Trophoblast cell (in vitro differentiated cells and primary cell): ENCODE measurements at regions not wholly inside any gene's neighbourhood (a gene's known extent, or its start where the extent isn't known, plus 50 kb on each side); places are given as distances from the start of the nearest gene placed in this dataset.
"Not testable (repeated sequence)": the region's sequence is repeated elsewhere in the genome, so short reads cannot be mapped to it uniquely, and the experiment has no call there.

Source experiments
- DNase-seq, 2 donors: peaks; one replicate each; pipeline ENCODE4 v3.0.0-alpha.2; 2016
- H2AFZ ChIP-seq: 2 replicates; pipeline ENCODE4 v1.6.1; 2013; ENCODE audit warnings: low read length, moderate library complexity, mild to moderate bottlenecking; ENCODE audit not compliant: insufficient read depth, poor library complexity
- H2AK5ac ChIP-seq: 2 replicates; pipeline ENCODE4 v1.6.1; 2013; ENCODE audit warnings: mild to moderate bottlenecking, low read length
- H2BK120ac ChIP-seq: 2 replicates; pipeline ENCODE4 v1.6.1; 2013; ENCODE audit warnings: low read length, mild to moderate bottlenecking, moderate library complexity; ENCODE audit not compliant: insufficient read depth, poor library complexity
- H2BK12ac ChIP-seq: 2 replicates; pipeline ENCODE4 v1.6.1; 2013; ENCODE audit warnings: mild to moderate bottlenecking, low read length, moderate library complexity
- H2BK5ac ChIP-seq: 2 replicates; pipeline ENCODE4 v1.6.1; 2013; ENCODE audit warnings: low read length, low read depth, moderate library complexity, mild to moderate bottlenecking; ENCODE audit not compliant: poor library complexity
- H3K14ac ChIP-seq: 2 replicates; pipeline ENCODE4 v1.6.1; 2013; ENCODE audit warnings: mild to moderate bottlenecking, low read length
- H3K18ac ChIP-seq: 2 replicates; pipeline ENCODE4 v1.6.1; 2013; ENCODE audit warnings: mild to moderate bottlenecking, low read length
- H3K23ac ChIP-seq: 2 replicates; pipeline ENCODE4 v1.6.1; 2013; ENCODE audit warnings: low read length
- H3K27ac ChIP-seq: 2 replicates; pipeline ENCODE4 v1.5.1; 2013; ENCODE audit warnings: low read depth, mild to moderate bottlenecking, inconsistent platforms, low read length, moderate library complexity
- H3K27me3 ChIP-seq: 2 replicates; pipeline ENCODE4 v1.6.1; 2013; ENCODE audit warnings: inconsistent platforms, mild to moderate bottlenecking, low read length, moderate library complexity; ENCODE audit not compliant: insufficient read depth
- H3K36me3 ChIP-seq, 2 experiments: 1 replicate in 1 of 2; 2 replicates in 1 of 2; pipeline ENCODE4 v1.6.1; 2013; ENCODE audit warnings: low read length in 2 of 2, mild to moderate bottlenecking in 2 of 2, moderate library complexity in 1 of 2; ENCODE audit not compliant: insufficient read depth in 2 of 2, control insufficient read depth in 1 of 2
- H3K4ac ChIP-seq: 2 replicates; pipeline ENCODE4 v1.6.1; 2013; ENCODE audit warnings: low read depth, mild to moderate bottlenecking, low read length, moderate library complexity
- H3K4me1 ChIP-seq, 2 experiments: 1 replicate in 1 of 2; 2 replicates in 1 of 2; pipeline ENCODE4 v1.6.1; 2013; ENCODE audit warnings: low read length in 2 of 2, mild to moderate bottlenecking in 2 of 2, moderate library complexity in 1 of 2; ENCODE audit not compliant: insufficient read depth in 2 of 2, control insufficient read depth in 1 of 2
- H3K4me2 ChIP-seq: 2 replicates; pipeline ENCODE4 v1.6.1; 2013; ENCODE audit warnings: inconsistent platforms, mild to moderate bottlenecking, low read length, moderate library complexity
- H3K4me3 ChIP-seq: 2 replicates; pipeline ENCODE4 v1.5.1; 2013; ENCODE audit warnings: mild to moderate bottlenecking, low read depth, low read length, inconsistent platforms
- H3K79me1 ChIP-seq: one replicate; pipeline ENCODE4 v1.6.1; 2013; ENCODE audit warnings: low read length
- H3K79me2 ChIP-seq: 2 replicates; pipeline ENCODE4 v1.6.1; 2013; ENCODE audit warnings: low read length, mild to moderate bottlenecking; ENCODE audit not compliant: control insufficient read depth, insufficient read depth, poor library complexity
- H3K9ac ChIP-seq: 2 replicates; pipeline ENCODE4 v1.6.1; 2013; ENCODE audit warnings: mild to moderate bottlenecking, low read length
- H3K9me3 ChIP-seq: 2 replicates; pipeline ENCODE4 v1.6.1; 2013; ENCODE audit warnings: low read depth, mild to moderate bottlenecking, control low read depth, inconsistent platforms, low read length; ENCODE audit not compliant: insufficient read depth
- H4K12ac ChIP-seq: 2 replicates; pipeline ENCODE4 v1.6.1; 2013; ENCODE audit warnings: low read depth, mild to moderate bottlenecking, low read length, moderate library complexity
- H4K8ac ChIP-seq: 2 replicates; pipeline ENCODE4 v1.6.1; 2013; ENCODE audit warnings: low read depth, mild to moderate bottlenecking, low read length, moderate library complexity
- H4K91ac ChIP-seq: one replicate; pipeline ENCODE4 v1.6.1; 2013; ENCODE audit warnings: low read depth, mild to moderate bottlenecking, low read length, moderate library complexity
- WGBS: extraction: QIAGEN DNeasy Blood & Tissue Kit; methylation state at CpG from one replicate; pipeline ENCODE4 v1.1.7; 2013; ENCODE audit warnings: missing lambda C conversion rate; ENCODE audit not compliant: insufficient read length, insufficient coverage; ENCODE audit errors: extremely low coverage; 5-methylcytosine and 5-hydroxymethylcytosine counted together

DNA sequence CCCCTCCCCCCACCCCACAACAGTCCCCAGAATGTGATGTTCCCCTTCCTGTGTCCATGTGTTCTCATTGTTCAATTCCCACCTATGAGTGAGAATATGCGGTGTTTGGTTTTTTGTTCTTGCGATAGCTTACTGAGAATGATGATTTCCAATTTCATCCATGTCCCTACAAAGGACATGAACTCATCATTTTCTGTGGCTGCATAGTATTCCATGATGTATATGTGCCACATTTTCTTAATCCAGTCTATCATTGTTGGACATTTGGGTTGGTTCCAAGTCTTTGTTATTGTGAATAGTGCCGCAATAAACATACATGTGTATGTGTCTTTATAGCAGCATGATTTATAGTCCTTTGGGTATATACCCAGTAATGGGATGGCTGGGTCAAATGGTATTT, 308.2 kb downstream of the ZNF536 start:
- not testable (repeated sequence) for H3K79me1 ChIP-seq, H3K9me3 ChIP-seq, H4K8ac ChIP-seq, H2AFZ ChIP-seq, H3K4me3 ChIP-seq, H3K4ac ChIP-seq, H3K36me3 ChIP-seq, H3K27ac ChIP-seq, H4K91ac ChIP-seq, DNase-seq, H2BK12ac ChIP-seq, H3K4me1 ChIP-seq, H3K79me2 ChIP-seq, H3K27me3 ChIP-seq, H3K23ac ChIP-seq, H4K12ac ChIP-seq, H2AK5ac ChIP-seq, H2BK120ac ChIP-seq, H3K14ac ChIP-seq, H3K18ac ChIP-seq, H2BK5ac ChIP-seq, H3K4me2 ChIP-seq, H3K9ac ChIP-seq
- WGBS = no CpG with 5 or more reads among the region's 3 CpGs

DNA sequence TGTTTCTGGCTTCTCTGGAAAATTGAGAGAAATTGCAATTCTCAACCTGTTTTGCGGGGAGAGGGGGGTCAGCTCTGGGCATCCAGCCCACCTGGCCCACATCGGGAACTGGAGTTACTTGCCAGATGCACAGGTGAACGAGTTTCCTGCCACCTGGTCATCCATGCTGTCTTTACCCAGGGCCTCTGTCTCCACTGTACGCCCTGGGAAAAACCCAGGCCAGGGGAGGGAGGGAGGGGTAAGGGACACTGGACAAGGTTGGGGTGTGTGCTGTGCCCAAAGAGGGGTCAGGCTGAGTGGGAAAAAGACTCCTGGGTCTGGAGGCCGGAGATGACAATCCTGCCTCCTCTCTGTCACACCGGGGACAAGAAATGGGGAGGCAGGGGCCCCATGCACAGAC, 307.6 kb downstream of the ZNF536 start:
- no peak overlapping the region for H4K91ac ChIP-seq
- DNase-seq = no peak
- no peak overlapping the region for H2BK5ac ChIP-seq
- H2BK12ac ChIP-seq = no peak overlapping the region
- no peak overlapping the region for H3K14ac ChIP-seq
- no peak overlapping the region for H3K18ac ChIP-seq
- no peaks in the 10 kb centered on the region for H3K79me1 ChIP-seq
- H3K79me2 ChIP-seq = no peaks in the 10 kb centered on the region
- H3K4me1 ChIP-seq = no peaks in the 10 kb centered on the region
- H3K4ac ChIP-seq = no peak overlapping the region
- no peak overlapping the region for H4K12ac ChIP-seq
- H3K23ac ChIP-seq = no peak overlapping the region
- H3K27ac ChIP-seq = no peak overlapping the region
- H2BK120ac ChIP-seq = no peak overlapping the region
- H3K36me3 ChIP-seq = no peaks in the 10 kb centered on the region
- no peak overlapping the region for H4K8ac ChIP-seq
- H3K4me2 ChIP-seq = no peak overlapping the region
- H3K4me3 ChIP-seq = no peak overlapping the region
- H3K9ac ChIP-seq = no peak overlapping the region
- H3K27me3 ChIP-seq = no peaks in the 10 kb centered on the region
- H3K9me3 ChIP-seq = peaks cover under 1% of the 10 kb centered on the region
- WGBS = no CpG with 5 or more reads among the region's 6 CpGs
- H2AFZ ChIP-seq = no peak overlapping the region
- H2AK5ac ChIP-seq = no peak overlapping the region

DNA sequence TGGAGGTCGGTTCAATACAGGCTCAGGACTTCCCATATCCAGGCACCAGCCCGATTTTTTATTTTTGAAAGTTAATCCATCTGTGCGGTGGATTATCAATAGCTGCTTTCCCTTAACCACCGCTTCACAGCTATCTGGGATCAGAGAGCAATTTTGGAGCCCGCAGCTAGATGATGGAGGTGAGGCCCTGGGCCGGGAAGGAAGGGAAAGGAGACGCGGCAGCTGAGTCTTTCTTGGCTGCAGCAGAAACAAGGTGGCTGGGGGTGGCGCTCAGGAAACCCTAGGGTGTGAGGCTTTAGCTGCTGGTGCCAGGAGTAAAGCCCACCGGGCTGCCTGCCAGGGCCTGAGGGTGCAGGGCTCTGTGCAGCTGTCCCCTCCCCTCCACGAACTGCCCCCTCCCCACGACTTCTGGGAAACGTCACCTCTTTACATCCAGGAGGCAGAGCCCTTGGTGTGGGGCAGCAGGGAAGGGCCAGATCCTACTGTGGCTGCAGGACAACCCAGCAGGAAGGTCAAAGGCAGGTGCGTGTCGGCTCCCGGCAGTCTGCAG, 307.0 kb downstream of the ZNF536 start:
- Histone ChIP-seq H3K27ac (no peak overlapping the region), H2BK5ac (no peak overlapping the region), H3K4ac (no peak overlapping the region), H3K9me3 (peaks cover 2% of the 10 kb centered on the region), H3K27me3 (no peaks in the 10 kb centered on the region), H2AFZ (no peak overlapping the region), H3K4me3 (no peak overlapping the region), H3K79me1 (no peaks in the 10 kb centered on the region), H4K8ac (no peak overlapping the region), H3K23ac (no peak overlapping the region), H2BK120ac (no peak overlapping the region), H2BK12ac (no peak overlapping the region), H3K79me2 (no peaks in the 10 kb centered on the region), H2AK5ac (no peak overlapping the region), H3K4me2 (no peak overlapping the region), H4K91ac (no peak overlapping the region), H3K9ac (no peak overlapping the region), H3K36me3 (no peaks in the 10 kb centered on the region), H4K12ac (no peak overlapping the region), H3K14ac (no peak overlapping the region), H3K18ac (no peak overlapping the region), H3K4me1 (no peaks in the 10 kb centered on the region)
- DNase-seq = no peak
- WGBS = no CpG with 5 or more reads among the region's 16 CpGs

DNA sequence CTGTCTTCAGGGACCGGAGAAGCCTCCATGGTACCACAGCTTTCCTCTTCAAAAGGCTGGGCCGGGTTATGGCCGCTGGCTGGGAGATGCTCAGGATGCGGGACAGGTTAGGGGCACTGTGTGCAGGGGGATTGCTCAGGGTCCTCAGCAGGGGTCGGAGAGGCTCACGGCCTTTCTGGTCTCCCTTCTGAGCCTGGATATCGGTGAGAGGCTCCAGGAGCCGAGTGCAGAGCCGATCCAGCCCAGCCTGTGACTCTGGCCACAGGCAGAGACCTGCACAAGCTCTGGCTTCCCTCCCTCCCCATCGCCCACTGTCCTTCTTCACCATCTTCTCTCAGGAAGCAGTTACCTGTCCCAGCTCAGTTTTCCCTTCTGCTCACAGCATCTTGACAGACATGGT, 306.0 kb downstream of the ZNF536 start:
- no CpG with 5 or more reads among the region's 10 CpGs for WGBS
- Histone ChIP-seq H3K79me1 (no peaks in the 10 kb centered on the region), H2BK120ac (no peak overlapping the region), H2BK5ac (no peak overlapping the region), H3K27me3 (no peaks in the 10 kb centered on the region), H4K12ac (no peak overlapping the region), H2AK5ac (no peak overlapping the region), H3K79me2 (no peaks in the 10 kb centered on the region), H3K18ac (no peak overlapping the region), H3K23ac (no peak overlapping the region), H3K4me1 (no peaks in the 10 kb centered on the region), H3K9ac (no peak overlapping the region), H3K4ac (no peak overlapping the region), H4K8ac (no peak overlapping the region), H3K14ac (no peak overlapping the region), H2BK12ac (no peak overlapping the region), H4K91ac (no peak overlapping the region), H3K36me3 (no peaks in the 10 kb centered on the region), H3K27ac (no peak overlapping the region), H3K4me2 (no peak overlapping the region), H2AFZ (no peak overlapping the region), H3K9me3 (peaks cover 4% of the 10 kb centered on the region), H3K4me3 (no peak overlapping the region)
- no peak for DNase-seq
